ENCODE measurements at regions not wholly inside any gene's neighbourhood (a gene's known extent, or its start where the extent isn't known, plus 50 kb on each side); places are given as distances from the start of the nearest gene placed in this dataset.

GRCh38 chr4:20050768-20051167 is 200.9 kb upstream of the SLIT2 start:
- no peaks in the 10 kb centered on the region for H3K4me1 ChIP-seq
- no peak for TF ChIP-seq POLR2A (IDR thresholded peaks at IDR 0.05)
- TF ChIP-seq, protein P1, sequence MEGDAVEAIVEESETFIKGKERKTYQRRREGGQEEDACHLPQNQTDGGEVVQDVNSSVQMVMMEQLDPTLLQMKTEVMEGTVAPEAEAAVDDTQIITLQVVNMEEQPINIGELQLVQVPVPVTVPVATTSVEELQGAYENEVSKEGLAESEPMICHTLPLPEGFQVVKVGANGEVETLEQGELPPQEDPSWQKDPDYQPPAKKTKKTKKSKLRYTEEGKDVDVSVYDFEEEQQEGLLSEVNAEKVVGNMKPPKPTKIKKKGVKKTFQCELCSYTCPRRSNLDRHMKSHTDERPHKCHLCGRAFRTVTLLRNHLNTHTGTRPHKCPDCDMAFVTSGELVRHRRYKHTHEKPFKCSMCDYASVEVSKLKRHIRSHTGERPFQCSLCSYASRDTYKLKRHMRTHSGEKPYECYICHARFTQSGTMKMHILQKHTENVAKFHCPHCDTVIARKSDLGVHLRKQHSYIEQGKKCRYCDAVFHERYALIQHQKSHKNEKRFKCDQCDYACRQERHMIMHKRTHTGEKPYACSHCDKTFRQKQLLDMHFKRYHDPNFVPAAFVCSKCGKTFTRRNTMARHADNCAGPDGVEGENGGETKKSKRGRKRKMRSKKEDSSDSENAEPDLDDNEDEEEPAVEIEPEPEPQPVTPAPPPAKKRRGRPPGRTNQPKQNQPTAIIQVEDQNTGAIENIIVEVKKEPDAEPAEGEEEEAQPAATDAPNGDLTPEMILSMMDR (IDR thresholded peaks at IDR 0.05 in 4 of 5, conservative IDR thresholded peaks at IDR 0.05 in 1 of 5) = no peak
- H3K27me3 ChIP-seq = no peaks in the 10 kb centered on the region
- intact Hi-C loops (cut with DNase I; ENCODE audit: low total_unique reads) = no loop called here
- in situ Hi-C loops (cut with MboI; ENCODE audit: low sequenced_read_pairs in 4 of 4) = no loop called here
- no peaks in the 10 kb centered on the region for H3K9me3 ChIP-seq
- H3K27ac ChIP-seq = no peak overlapping the region
- H3K36me3 ChIP-seq = no peaks in the 10 kb centered on the region
- DNase-seq (no peak), ATAC-seq (no peak)
- no peak overlapping the region for H3K4me3 ChIP-seq

GRCh38 chr4:20049889-20050288 is 201.8 kb upstream of the SLIT2 start:
- Histone ChIP-seq H3K27me3 (no peaks in the 10 kb centered on the region), H3K27ac (no peak overlapping the region), H3K4me1 (no peaks in the 10 kb centered on the region), H3K36me3 (no peaks in the 10 kb centered on the region), H3K9me3 (no peaks in the 10 kb centered on the region), H3K4me3 (no peak overlapping the region)
- in situ Hi-C loops (cut with MboI; ENCODE audit: low sequenced_read_pairs in 4 of 4) = no loop called here
- TF ChIP-seq, protein P1 (IDR thresholded peaks at IDR 0.05 in 4 of 5, conservative IDR thresholded peaks at IDR 0.05 in 1 of 5) = no peak
- TF ChIP-seq POLR2A (IDR thresholded peaks at IDR 0.05) = no peak
- ATAC-seq = no peak
- DNase-seq = no peak
- intact Hi-C loops (cut with DNase I; ENCODE audit: low total_unique reads) = no loop called here

DNA sequence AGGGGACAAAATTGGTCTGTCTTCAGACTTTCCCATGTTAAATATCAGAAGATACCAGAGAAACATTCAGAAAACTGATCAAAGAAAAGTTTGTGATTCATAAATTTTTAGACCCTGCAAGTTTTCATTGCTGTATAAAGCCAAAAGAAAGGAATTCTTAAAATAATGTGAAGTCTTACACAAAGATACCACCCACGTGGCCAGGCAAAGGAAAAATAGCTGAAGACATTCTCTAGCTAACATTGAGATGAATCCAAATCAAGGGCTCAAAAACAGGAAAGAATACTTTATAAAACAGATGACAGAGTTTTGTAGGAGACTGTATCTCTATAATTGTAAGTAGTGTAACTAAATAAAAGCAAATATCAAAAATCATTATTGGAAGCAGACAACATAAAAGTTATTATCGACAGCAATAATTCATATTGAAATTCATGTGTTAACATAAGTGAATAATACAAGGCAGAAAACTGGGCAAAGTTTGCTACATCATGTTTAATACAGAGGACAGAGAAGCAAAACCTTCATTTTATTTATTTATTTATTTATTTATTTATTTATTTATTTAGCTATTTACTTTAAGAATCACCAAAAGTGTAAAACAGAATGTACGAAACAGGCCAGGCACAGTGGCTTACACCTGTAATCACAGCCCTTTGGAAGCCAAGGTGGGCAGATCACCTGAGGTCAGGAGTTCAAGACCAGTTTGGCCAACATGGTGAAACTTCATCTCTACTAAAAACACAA is 204.6 kb upstream of the SLIT2 start:
- Histone ChIP-seq H3K27ac (no peak overlapping the region), H3K27me3 (no peaks in the 10 kb centered on the region), H3K4me3 (no peak overlapping the region), H3K9me3 (no peaks in the 10 kb centered on the region), H3K4me1 (no peaks in the 10 kb centered on the region), H3K36me3 (no peaks in the 10 kb centered on the region)
- no peak for DNase-seq
- intact Hi-C loops (cut with DNase I; ENCODE audit: low total_unique reads) = no loop called here
- in situ Hi-C loops (cut with MboI; ENCODE audit: low sequenced_read_pairs in 4 of 4) = no loop called here
- ATAC-seq = no peak
- TF ChIP-seq, protein P1 (IDR thresholded peaks at IDR 0.05 in 4 of 5, conservative IDR thresholded peaks at IDR 0.05 in 1 of 5) = no peak
- no peak for TF ChIP-seq POLR2A (IDR thresholded peaks at IDR 0.05)

- no peaks in the 10 kb centered on the region for H3K4me1 ChIP-seq
- intact Hi-C loops (cut with DNase I; ENCODE audit: low total_unique reads) (no loop called here), in situ Hi-C loops (cut with MboI; ENCODE audit: low sequenced_read_pairs in 4 of 4) (no loop called here)
- ATAC-seq (no peak), DNase-seq (no peak)
- no peaks in the 10 kb centered on the region for H3K36me3 ChIP-seq
- H3K27ac ChIP-seq = no peak overlapping the region
- TF ChIP-seq, protein P1 (IDR thresholded peaks at IDR 0.05 in 4 of 5, conservative IDR thresholded peaks at IDR 0.05 in 1 of 5) = no peak
- no peak for TF ChIP-seq POLR2A (IDR thresholded peaks at IDR 0.05)
- no peaks in the 10 kb centered on the region for H3K9me3 ChIP-seq
- no peak overlapping the region for H3K4me3 ChIP-seq
- no peaks in the 10 kb centered on the region for H3K27me3 ChIP-seq
Measured at GRCh38 chr4:20046179-20046578, 205.5 kb upstream of the SLIT2 start.

DNA sequence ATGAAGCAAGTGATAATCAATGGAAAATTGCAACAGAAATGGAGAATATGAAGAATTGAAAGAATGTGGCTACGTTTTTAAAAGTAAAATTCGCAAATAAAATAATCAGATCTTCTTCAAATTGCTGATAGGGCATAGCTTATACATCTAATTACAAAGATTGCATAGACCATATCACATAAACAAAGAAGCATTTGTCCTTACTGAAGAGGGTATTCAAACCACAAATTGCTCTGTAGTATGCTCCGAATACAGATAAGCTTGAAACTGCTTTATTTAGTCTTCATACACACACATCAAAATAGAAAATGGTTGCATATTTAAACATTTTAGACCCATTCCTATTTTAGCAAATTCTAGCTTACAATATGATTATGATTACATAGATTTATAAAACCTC is 206.7 kb upstream of the SLIT2 start:
- TF ChIP-seq, protein P1 (IDR thresholded peaks at IDR 0.05 in 4 of 5, conservative IDR thresholded peaks at IDR 0.05 in 1 of 5) = no peak
- TF ChIP-seq POLR2A (IDR thresholded peaks at IDR 0.05) = no peak
- no peak overlapping the region for H3K4me3 ChIP-seq
- no peaks in the 10 kb centered on the region for H3K27me3 ChIP-seq
- no peak overlapping the region for H3K27ac ChIP-seq
- H3K9me3 ChIP-seq = no peaks in the 10 kb centered on the region
- in situ Hi-C loops (cut with MboI; ENCODE audit: low sequenced_read_pairs in 4 of 4) = no loop called here
- ATAC-seq (no peak), DNase-seq (no peak)
- no peaks in the 10 kb centered on the region for H3K4me1 ChIP-seq
- intact Hi-C loops (cut with DNase I; ENCODE audit: low total_unique reads) = no loop called here
- H3K36me3 ChIP-seq = no peaks in the 10 kb centered on the region

All from gastrocnemius medialis (tissue), 4 donors.